ENCODE measurements at regions not wholly inside any gene's neighbourhood (a gene's known extent, or its start where the extent isn't known, plus 50 kb on each side); places are given as distances from the start of the nearest gene placed in this dataset.

- no peak for TF ChIP-seq CTCF (IDR thresholded peaks at IDR 0.05; ENCODE audit: borderline replicate concordance, extremely low read depth, low read length, poor library complexity, severe bottlenecking)
- no peak for TF ChIP-seq EZH2 (IDR thresholded peaks at IDR 0.05; ENCODE audit: borderline replicate concordance, low read depth, low read length, severe bottlenecking)
Measured at GRCh38 chr13:53121919-53122318, 93.3 kb downstream of the OLFM4 start.
